ENCODE measurements at regions not wholly inside any gene's neighbourhood (a gene's known extent, or its start where the extent isn't known, plus 50 kb on each side); places are given as distances from the start of the nearest gene placed in this dataset.

GRCh38 chr5:19193631-19194030 lies 794.4 kb downstream of the CDH18 start:
- TF ChIP-seq CTCF (IDR thresholded peaks at IDR 0.05; ENCODE audit: low read depth, low read length), result no peak
- in situ Hi-C loops (cut with HindIII; ENCODE audit: low sequenced_read_pairs), result no loop called here
- H3K4me3 ChIP-seq (ENCODE audit: low read depth, low read length), result no peak overlapping the region
- DNase-seq (ENCODE audit: low read depth, low spot score), result no peak

GRCh38 chr5:19196631-19197030 lies 791.4 kb downstream of the CDH18 start:
- no peak overlapping the region for H3K4me3 ChIP-seq (ENCODE audit: low read depth, low read length)
- in situ Hi-C loops (cut with HindIII; ENCODE audit: low sequenced_read_pairs), result no loop called here
- no peak for TF ChIP-seq CTCF (IDR thresholded peaks at IDR 0.05; ENCODE audit: low read depth, low read length)
- no peak for DNase-seq (ENCODE audit: low read depth, low spot score)

- no peak overlapping the region for H3K4me3 ChIP-seq (ENCODE audit: low read depth, low read length)
- no peak for TF ChIP-seq CTCF (IDR thresholded peaks at IDR 0.05; ENCODE audit: low read depth, low read length)
- in situ Hi-C loops (cut with HindIII; ENCODE audit: low sequenced_read_pairs), result no loop called here
- no peak for DNase-seq (ENCODE audit: low read depth, low spot score)
These were observed 787.7 kb downstream of the CDH18 start for GRCh38 chr5:19200251-19200650.

GRCh38 chr5:19208397-19208796 lies 779.6 kb downstream of the CDH18 start:
- DNase-seq (ENCODE audit: low read depth, low spot score), result no peak
- no peak for TF ChIP-seq CTCF (IDR thresholded peaks at IDR 0.05; ENCODE audit: low read depth, low read length)

GRCh38 chr5:19210886-19211285 lies 777.1 kb downstream of the CDH18 start:
- TF ChIP-seq CTCF (IDR thresholded peaks at IDR 0.05; ENCODE audit: low read depth, low read length), result no peak
- H3K4me3 ChIP-seq (ENCODE audit: low read depth, low read length), result no peak overlapping the region
- no peak for DNase-seq (ENCODE audit: low read depth, low spot score)
- in situ Hi-C loops (cut with HindIII; ENCODE audit: low sequenced_read_pairs), result no loop called here

More at GRCh38 chr5:19208397-19208796, 779.6 kb downstream of the CDH18 start:
- no peak overlapping the region for H3K4me3 ChIP-seq (ENCODE audit: low read depth, low read length)
- in situ Hi-C loops (cut with HindIII; ENCODE audit: low sequenced_read_pairs), result no loop called here

- TF ChIP-seq CTCF (IDR thresholded peaks at IDR 0.05; ENCODE audit: low read depth, low read length), result no peak
- in situ Hi-C loops (cut with HindIII; ENCODE audit: low sequenced_read_pairs), result no loop called here
- H3K4me3 ChIP-seq (ENCODE audit: low read depth, low read length), result no peak overlapping the region
- no peak for DNase-seq (ENCODE audit: low read depth, low spot score)
These were observed 758.7 kb downstream of the CDH18 start for GRCh38 chr5:19229179-19229835.

Measured in astrocyte of the spinal cord (primary cell).